A549 (cell line): ENCODE measurements at regions not wholly inside any gene's neighbourhood (a gene's known extent, or its start where the extent isn't known, plus 50 kb on each side); places are given as distances from the start of the nearest gene placed in this dataset.

Experiments used
- ATAC-seq, 2 experiments: fragments of 200-7000 bp in 1 of 2; fragments of >200 bp in 1 of 2; cut with Nextera tagmentation in 1 of 2; cut with Tn5 transposase in 1 of 2; 3 replicates each; pipeline versions ENCODE4 v1.8.0 to v1.9.1; 2018 to 2020; ENCODE audit warnings: mild to moderate bottlenecking in 1 of 2, moderate library complexity in 1 of 2
- CTCF ChIA-PET: fragments of 300-600 bp; sonication (Branson Sonifier 250); formaldehyde crosslinking; extraction: SDS; loops from one replicate; lab custom pipeline; 2021; ENCODE audit warnings: antibody characterized with exemption, inconsistent platforms; lab: Yijun Ruan, JAX
- POLR2A ChIA-PET: fragments of 350-600 bp; formaldehyde crosslinking; extraction: SDS; loops from one replicate; lab custom pipeline; 2021; ENCODE audit warnings: antibody characterized with exemption, inconsistent platforms; lab: Yijun Ruan, JAX
- DNase-seq, 2 experiments: peaks; one replicate each; pipeline versions ENCODE4 v3.0.0 to v3.0.0-alpha.2; 2011 to 2016; ENCODE audit warnings: low read depth in 1 of 2, low spot score in 1 of 2
- FAIRE-seq: peaks from 2 replicates; lab custom pipeline; 2011; peaks lifted over from hg19 to GRCh38; lab: Jason Lieb, UNC
- H3K27ac ChIP-seq, 2 experiments: fragments of >200 bp; sonication (Bioruptor Twin); formaldehyde crosslinking; 3 replicates each; pipeline ENCODE4 v1.5.1; 2016 to 2017
- H3K4me1 ChIP-seq: fragments of >200 bp; sonication (Bioruptor Twin); formaldehyde crosslinking; 3 replicates; pipeline ENCODE4 v1.6.1; 2016
- H3K4me2 ChIP-seq: fragments of >200 bp; sonication (Bioruptor Twin); formaldehyde crosslinking; 3 replicates; pipeline ENCODE4 v1.6.1; 2016
- H3K4me3 ChIP-seq: fragments of >200 bp; sonication (Bioruptor Twin); formaldehyde crosslinking; 3 replicates; pipeline ENCODE4 v1.5.1; 2016
- H3K9me3 ChIP-seq: fragments of >200 bp; sonication (Bioruptor Twin); formaldehyde crosslinking; 3 replicates; pipeline ENCODE4 v1.6.1; 2016
- CHD2 ChIP-seq: fragments of 150-350 bp; IDR thresholded peaks from 2 replicates; pipeline ENCODE4 v1.6.1; 2014; ENCODE audit warnings: low read length; ENCODE audit not compliant: partially characterized antibody
- EHF ChIP-seq: fragments of 250-450 bp; sonication (Bioruptor Pico); IDR thresholded peaks from 2 replicates; pipeline ENCODE4 v1.5.0; 2020; ENCODE audit warnings: mild to moderate bottlenecking
- ESRRA ChIP-seq: fragments of 150-350 bp; IDR thresholded peaks from 2 replicates; pipeline ENCODE4 v1.6.1; 2014; ENCODE audit warnings: mild to moderate bottlenecking, low read length, borderline replicate concordance
- FOSL2 ChIP-seq, 2 experiments: fragments of 450-650 bp in 1 of 2; fragments of >200 bp in 1 of 2; sonication (Bioruptor Twin) in 1 of 2; formaldehyde crosslinking; IDR thresholded peaks; 2 replicates each; pipeline versions ENCODE4 v1.5.0 to v1.6.1; 2016 to 2020; ENCODE audit warnings: mild to moderate bottlenecking in 1 of 2, moderate library complexity in 1 of 2
- FOXS1 ChIP-seq: fragments of 250-450 bp; sonication (Bioruptor Pico); IDR thresholded peaks from 2 replicates; pipeline ENCODE4 v1.5.0; 2020; ENCODE audit warnings: mild to moderate bottlenecking, moderate library complexity
- GATA3 ChIP-seq: IDR thresholded peaks from 2 replicates; pipeline ENCODE4 v1.6.1; 2012; ENCODE audit warnings: borderline replicate concordance
- HEYL ChIP-seq: fragments of 250-450 bp; sonication (Bioruptor Pico); IDR thresholded peaks from 2 replicates; pipeline ENCODE4 v1.8.0; 2021; ENCODE audit warnings: mild to moderate bottlenecking, moderate library complexity
- HOXA7 ChIP-seq: fragments of 250-450 bp; sonication (Bioruptor Pico); IDR thresholded peaks from 2 replicates; pipeline ENCODE4 v1.5.0; 2020; ENCODE audit warnings: mild to moderate bottlenecking, moderate library complexity
- HOXB13 ChIP-seq: fragments of 250-450 bp; sonication (Bioruptor Pico); IDR thresholded peaks from 2 replicates; pipeline ENCODE4 v1.5.0; 2020; ENCODE audit warnings: low read depth, mild to moderate bottlenecking, moderate library complexity
- KDM1A ChIP-seq: fragments of 200-600 bp; sonication (generic); IDR thresholded peaks from 2 replicates; pipeline ENCODE4 v1.6.1; 2016; ENCODE audit warnings: low read depth, mild to moderate bottlenecking
- MAFK ChIP-seq: fragments of 450-650 bp; IDR thresholded peaks from 2 replicates; pipeline ENCODE4 v1.6.1; 2014; ENCODE audit not compliant: partially characterized antibody
- NFE2L2 ChIP-seq: fragments of 150-350 bp; conservative IDR thresholded peaks from 2 replicates; pipeline ENCODE4 v1.6.1; 2014; ENCODE audit warnings: low read length
- NR3C1 ChIP-seq: fragments of >200 bp; sonication (Bioruptor Twin); formaldehyde crosslinking; IDR thresholded peaks from 3 replicates; pipeline ENCODE4 v1.6.1; 2017
- POLR2A ChIP-seq: IDR thresholded peaks from 2 replicates; pipeline ENCODE4 v1.6.1; 2012; ENCODE audit warnings: mild to moderate bottlenecking, low read length
- RCOR1 ChIP-seq: fragments of 150-350 bp; IDR thresholded peaks from 2 replicates; pipeline ENCODE4 v1.6.1; 2014; ENCODE audit warnings: antibody characterized with exemption, low read length, low read depth
- RFX5 ChIP-seq: fragments of 450-650 bp; IDR thresholded peaks from 2 replicates; pipeline ENCODE4 v1.7.1; 2014; ENCODE audit warnings: antibody characterized with exemption, mild to moderate bottlenecking, moderate library complexity
- ZFP36 ChIP-seq: fragments of 450-650 bp; IDR thresholded peaks from 2 replicates; pipeline ENCODE4 v1.6.1; 2014; ENCODE audit warnings: borderline replicate concordance; ENCODE audit not compliant: partially characterized antibody
- ZNF302 ChIP-seq: fragments of 250-450 bp; sonication (Bioruptor Pico); IDR thresholded peaks from 2 replicates; pipeline ENCODE4 v1.9.0; 2021; ENCODE audit warnings: inconsistent platforms, mild to moderate bottlenecking, moderate library complexity
- ZSCAN20 ChIP-seq: fragments of 250-450 bp; sonication (Bioruptor Pico); IDR thresholded peaks from 2 replicates; pipeline ENCODE4 v1.8.0; 2022; ENCODE audit warnings: mild to moderate bottlenecking, moderate library complexity
- WGBS: methylation state at CpG from one replicate; pipeline ENCODE4 v1.1.6; 2017; ENCODE audit errors: missing lambda C conversion rate; 5-methylcytosine and 5-hydroxymethylcytosine counted together
- TF ChIP-seq, protein P1 (sequence below): fragments of >200 bp; sonication (Bioruptor Twin); formaldehyde crosslinking; IDR thresholded peaks from 2 replicates; pipeline ENCODE4 v1.6.1; 2016
- TF ChIP-seq, protein P2 (sequence below): fragments of >200 bp; sonication (Bioruptor Twin); formaldehyde crosslinking; IDR thresholded peaks from 3 replicates; pipeline ENCODE4 v1.5.1; 2016
- TF ChIP-seq, protein P3 (sequence below): fragments of 200-600 bp; sonication (generic); IDR thresholded peaks from 2 replicates; pipeline ENCODE4 v1.6.1; 2016; ENCODE audit warnings: antibody characterized with exemption, mild to moderate bottlenecking, moderate library complexity

DNA sequence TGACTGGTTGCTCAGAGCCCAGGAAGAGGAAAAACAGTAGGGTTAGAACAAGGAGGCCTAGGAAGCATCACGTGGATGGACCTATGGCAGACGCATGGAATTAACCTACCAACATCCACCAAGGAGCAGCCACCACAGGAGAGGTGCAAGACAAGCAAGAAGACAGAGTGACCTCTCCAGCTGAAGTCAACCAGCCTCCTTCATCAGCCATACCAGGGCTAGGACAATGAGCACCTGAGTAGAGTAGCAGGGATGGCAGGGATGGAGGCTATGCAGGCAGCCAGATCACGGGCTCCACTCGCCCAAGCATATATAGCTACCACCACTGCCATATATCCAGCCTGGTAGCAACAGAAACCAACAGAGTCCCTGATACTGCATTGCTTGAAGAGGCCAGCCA lies 202.1 kb upstream of the B3GAT1 start:
- H3K4me1 ChIP-seq: no peaks in the 10 kb centered on the region
- WGBS: 5% methylated on average over 3 of the region's 4 CpGs
- H3K4me3 ChIP-seq: no peak overlapping the region
- ATAC-seq: no peak
- DNase-seq: no peak
- POLR2A ChIA-PET: no interaction called here
- H3K27ac ChIP-seq: no peak overlapping the region
- CTCF ChIA-PET: no interaction called here
- H3K4me2 ChIP-seq: no peak overlapping the region
- H3K9me3 ChIP-seq: no peaks in the 10 kb centered on the region
- no peak for FAIRE-seq
- TF ChIP-seq NFE2L2 (no peak), NR3C1 (no peak), HOXB13 (CRISPR knock-in tag) (no peak), HEYL (CRISPR knock-in tag) (no peak), MAFK (no peak), FOXS1 (CRISPR knock-in tag) (no peak), GATA3 (no peak), ZNF302 (CRISPR knock-in tag) (no peak), CHD2 (no peak), RCOR1 (no peak), ESRRA (no peak), ZSCAN20 (no peak), POLR2A (no peak), RFX5 (no peak), HOXA7 (CRISPR knock-in tag) (no peak), EHF (no peak)
- TF ChIP-seq, protein P1, sequence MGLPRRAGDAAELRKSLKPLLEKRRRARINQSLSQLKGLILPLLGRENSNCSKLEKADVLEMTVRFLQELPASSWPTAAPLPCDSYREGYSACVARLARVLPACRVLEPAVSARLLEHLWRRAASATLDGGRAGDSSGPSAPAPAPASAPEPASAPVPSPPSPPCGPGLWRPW: no peak
- TF ChIP-seq, protein P2, sequence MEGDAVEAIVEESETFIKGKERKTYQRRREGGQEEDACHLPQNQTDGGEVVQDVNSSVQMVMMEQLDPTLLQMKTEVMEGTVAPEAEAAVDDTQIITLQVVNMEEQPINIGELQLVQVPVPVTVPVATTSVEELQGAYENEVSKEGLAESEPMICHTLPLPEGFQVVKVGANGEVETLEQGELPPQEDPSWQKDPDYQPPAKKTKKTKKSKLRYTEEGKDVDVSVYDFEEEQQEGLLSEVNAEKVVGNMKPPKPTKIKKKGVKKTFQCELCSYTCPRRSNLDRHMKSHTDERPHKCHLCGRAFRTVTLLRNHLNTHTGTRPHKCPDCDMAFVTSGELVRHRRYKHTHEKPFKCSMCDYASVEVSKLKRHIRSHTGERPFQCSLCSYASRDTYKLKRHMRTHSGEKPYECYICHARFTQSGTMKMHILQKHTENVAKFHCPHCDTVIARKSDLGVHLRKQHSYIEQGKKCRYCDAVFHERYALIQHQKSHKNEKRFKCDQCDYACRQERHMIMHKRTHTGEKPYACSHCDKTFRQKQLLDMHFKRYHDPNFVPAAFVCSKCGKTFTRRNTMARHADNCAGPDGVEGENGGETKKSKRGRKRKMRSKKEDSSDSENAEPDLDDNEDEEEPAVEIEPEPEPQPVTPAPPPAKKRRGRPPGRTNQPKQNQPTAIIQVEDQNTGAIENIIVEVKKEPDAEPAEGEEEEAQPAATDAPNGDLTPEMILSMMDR: no peak
- TF ChIP-seq, protein P3, sequence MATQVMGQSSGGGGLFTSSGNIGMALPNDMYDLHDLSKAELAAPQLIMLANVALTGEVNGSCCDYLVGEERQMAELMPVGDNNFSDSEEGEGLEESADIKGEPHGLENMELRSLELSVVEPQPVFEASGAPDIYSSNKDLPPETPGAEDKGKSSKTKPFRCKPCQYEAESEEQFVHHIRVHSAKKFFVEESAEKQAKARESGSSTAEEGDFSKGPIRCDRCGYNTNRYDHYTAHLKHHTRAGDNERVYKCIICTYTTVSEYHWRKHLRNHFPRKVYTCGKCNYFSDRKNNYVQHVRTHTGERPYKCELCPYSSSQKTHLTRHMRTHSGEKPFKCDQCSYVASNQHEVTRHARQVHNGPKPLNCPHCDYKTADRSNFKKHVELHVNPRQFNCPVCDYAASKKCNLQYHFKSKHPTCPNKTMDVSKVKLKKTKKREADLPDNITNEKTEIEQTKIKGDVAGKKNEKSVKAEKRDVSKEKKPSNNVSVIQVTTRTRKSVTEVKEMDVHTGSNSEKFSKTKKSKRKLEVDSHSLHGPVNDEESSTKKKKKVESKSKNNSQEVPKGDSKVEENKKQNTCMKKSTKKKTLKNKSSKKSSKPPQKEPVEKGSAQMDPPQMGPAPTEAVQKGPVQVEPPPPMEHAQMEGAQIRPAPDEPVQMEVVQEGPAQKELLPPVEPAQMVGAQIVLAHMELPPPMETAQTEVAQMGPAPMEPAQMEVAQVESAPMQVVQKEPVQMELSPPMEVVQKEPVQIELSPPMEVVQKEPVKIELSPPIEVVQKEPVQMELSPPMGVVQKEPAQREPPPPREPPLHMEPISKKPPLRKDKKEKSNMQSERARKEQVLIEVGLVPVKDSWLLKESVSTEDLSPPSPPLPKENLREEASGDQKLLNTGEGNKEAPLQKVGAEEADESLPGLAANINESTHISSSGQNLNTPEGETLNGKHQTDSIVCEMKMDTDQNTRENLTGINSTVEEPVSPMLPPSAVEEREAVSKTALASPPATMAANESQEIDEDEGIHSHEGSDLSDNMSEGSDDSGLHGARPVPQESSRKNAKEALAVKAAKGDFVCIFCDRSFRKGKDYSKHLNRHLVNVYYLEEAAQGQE: no peak

DNA sequence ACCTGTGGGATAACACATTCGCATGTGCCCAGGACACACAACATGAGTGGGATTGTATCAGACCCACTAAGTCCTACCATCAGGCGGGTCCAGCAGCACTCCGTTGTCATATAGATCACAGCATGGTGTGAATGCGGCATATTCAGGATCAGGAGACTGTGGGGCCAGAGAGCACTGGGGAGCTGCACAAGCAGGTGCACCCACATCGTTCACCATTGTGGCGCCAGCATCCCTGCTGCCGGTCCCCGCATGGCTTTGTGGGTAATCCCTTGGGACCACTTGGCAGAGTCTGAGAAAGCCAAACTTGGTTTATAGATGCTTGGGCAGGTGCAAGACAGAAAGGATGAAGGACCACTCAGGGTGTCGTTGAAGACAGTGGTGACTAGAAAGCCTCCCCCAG lies 201.6 kb upstream of the B3GAT1 start:
- Histone ChIP-seq H3K27ac (no peak overlapping the region), H3K4me3 (no peak overlapping the region), H3K4me2 (no peak overlapping the region), H3K4me1 (no peaks in the 10 kb centered on the region), H3K9me3 (no peaks in the 10 kb centered on the region)
- ChIA-PET CTCF (no interaction called here), POLR2A (no interaction called here)
- ATAC-seq (no peak), DNase-seq (no peak), FAIRE-seq (no peak)
- WGBS: 0% methylated on average over 5 of the region's 9 CpGs
- TF ChIP-seq ZFP36 (no peak), CHD2 (no peak), FOSL2 (IDR thresholded peaks at IDR 0.05) (no peak), FOSL2 (CRISPR knock-in tag; IDR thresholded peaks at IDR 0.05) (no peak), KDM1A (no peak)
- TF ChIP-seq, protein P1: no peak
